Colonic mucosa (tissue), 4 donors: ENCODE measurements at regions not wholly inside any gene's neighbourhood (a gene's known extent, or its start where the extent isn't known, plus 50 kb on each side); places are given as distances from the start of the nearest gene placed in this dataset.

ENCODE experiments used
- DNase-seq: peaks from one replicate; pipeline ENCODE4 v3.0.0-alpha.2; 2020
- H3K27ac ChIP-seq: fragments of 200-600 bp; one replicate; pipeline ENCODE4 v1.8.0; 2021
- H3K27me3 ChIP-seq: fragments of 200-600 bp; one replicate; pipeline ENCODE4 v1.8.0; 2021
- H3K36me3 ChIP-seq: fragments of 200-600 bp; one replicate; pipeline ENCODE4 v1.8.0; 2021
- H3K4me1 ChIP-seq: fragments of 200-600 bp; one replicate; pipeline ENCODE4 v1.8.0; 2021; ENCODE audit warnings: mild to moderate bottlenecking
- H3K4me3 ChIP-seq: fragments of 200-600 bp; one replicate; pipeline ENCODE4 v1.8.0; 2021
- H3K9ac ChIP-seq, 2 donors: one replicate each; pipeline ENCODE4 v1.7.0; 2013; ENCODE audit warnings: control low read depth in 2 of 2, low read depth in 2 of 2, low read length in 2 of 2
- H3K9me3 ChIP-seq: fragments of 200-600 bp; one replicate; pipeline ENCODE4 v1.8.0; 2021
- intact Hi-C: fragments of 100-400 bp; cut with DNase I; formaldehyde crosslinking; loops from one replicate; pipeline ENCODE4 v1.14.1; 2022
- TF ChIP-seq, protein P1 (sequence below): fragments of 200-600 bp; IDR thresholded peaks from one replicate; pipeline ENCODE4 v1.8.0; 2022; ENCODE audit warnings: antibody characterized with exemption, mild to moderate bottlenecking
- donor health status: healthy.
- donor health status: DM: no; HTN: no; CAD: no.
- donor health status: DM: no; HTN: no; CAD: no.

DNA sequence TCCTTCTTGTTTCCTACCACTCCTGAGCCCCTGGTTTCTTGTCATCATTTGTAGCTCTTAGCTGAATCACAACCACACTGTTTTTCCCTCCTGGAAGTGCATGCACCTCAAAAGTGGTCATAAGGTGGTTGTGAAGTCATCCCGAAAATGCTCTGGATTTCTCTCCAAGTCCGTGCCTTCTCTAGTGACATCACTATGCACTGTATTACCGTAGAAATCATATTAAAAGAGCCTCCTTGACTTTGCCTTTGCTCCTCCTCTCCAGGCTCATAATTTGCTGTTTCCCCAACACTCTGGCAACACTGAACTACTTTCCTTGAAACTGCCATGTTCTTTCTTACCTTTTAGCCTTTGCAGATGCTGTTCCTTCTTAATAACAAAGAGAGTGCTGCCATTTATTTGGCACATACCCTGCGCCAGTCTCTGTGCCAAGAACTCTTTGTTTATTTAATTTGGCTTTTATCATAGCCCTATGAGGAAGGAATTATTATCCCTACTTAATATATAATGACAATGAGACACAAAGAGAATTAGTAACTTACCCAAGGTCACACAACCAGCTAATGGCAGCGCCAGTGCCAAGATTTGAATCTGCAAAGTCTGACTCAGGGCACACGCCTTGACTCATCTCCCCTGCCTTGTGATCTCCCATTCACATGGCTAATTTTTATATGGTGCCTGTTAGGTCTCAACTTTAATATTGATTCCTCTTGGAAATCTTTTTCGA lies 115.4 kb downstream of the KIF4B start:
- TF ChIP-seq, protein P1, sequence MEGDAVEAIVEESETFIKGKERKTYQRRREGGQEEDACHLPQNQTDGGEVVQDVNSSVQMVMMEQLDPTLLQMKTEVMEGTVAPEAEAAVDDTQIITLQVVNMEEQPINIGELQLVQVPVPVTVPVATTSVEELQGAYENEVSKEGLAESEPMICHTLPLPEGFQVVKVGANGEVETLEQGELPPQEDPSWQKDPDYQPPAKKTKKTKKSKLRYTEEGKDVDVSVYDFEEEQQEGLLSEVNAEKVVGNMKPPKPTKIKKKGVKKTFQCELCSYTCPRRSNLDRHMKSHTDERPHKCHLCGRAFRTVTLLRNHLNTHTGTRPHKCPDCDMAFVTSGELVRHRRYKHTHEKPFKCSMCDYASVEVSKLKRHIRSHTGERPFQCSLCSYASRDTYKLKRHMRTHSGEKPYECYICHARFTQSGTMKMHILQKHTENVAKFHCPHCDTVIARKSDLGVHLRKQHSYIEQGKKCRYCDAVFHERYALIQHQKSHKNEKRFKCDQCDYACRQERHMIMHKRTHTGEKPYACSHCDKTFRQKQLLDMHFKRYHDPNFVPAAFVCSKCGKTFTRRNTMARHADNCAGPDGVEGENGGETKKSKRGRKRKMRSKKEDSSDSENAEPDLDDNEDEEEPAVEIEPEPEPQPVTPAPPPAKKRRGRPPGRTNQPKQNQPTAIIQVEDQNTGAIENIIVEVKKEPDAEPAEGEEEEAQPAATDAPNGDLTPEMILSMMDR = no peak
- no peak overlapping the region for H3K27ac ChIP-seq
- H3K9me3 ChIP-seq = no peaks in the 10 kb centered on the region
- H3K9ac ChIP-seq = no peak overlapping the region
- H3K4me3 ChIP-seq = no peak overlapping the region
- no peaks in the 10 kb centered on the region for H3K36me3 ChIP-seq
- no peaks in the 10 kb centered on the region for H3K27me3 ChIP-seq
- H3K4me1 ChIP-seq = no peaks in the 10 kb centered on the region
- intact Hi-C loops = no loop called here
- no peak for DNase-seq

DNA sequence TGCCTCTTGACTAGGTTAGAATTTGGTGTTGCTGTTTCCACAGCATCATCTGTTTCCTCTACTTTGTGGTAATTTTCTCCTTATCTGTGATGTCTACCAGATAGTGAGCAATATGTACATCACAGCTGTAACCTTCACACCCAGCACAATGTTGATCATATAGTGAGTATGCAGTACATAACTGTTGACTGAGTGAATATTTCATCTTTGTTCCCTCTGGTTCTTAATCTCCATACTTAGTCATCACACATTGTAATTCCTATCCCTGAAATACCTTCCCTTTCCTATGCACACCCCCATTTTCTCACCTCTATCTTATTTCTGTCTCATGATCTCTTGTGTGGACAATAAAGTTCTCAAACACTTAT lies 115.9 kb downstream of the KIF4B start:
- TF ChIP-seq, protein P1 = no peak
- no peak for DNase-seq
- Histone ChIP-seq H3K9ac (no peak overlapping the region), H3K4me3 (no peak overlapping the region), H3K4me1 (no peaks in the 10 kb centered on the region), H3K9me3 (no peaks in the 10 kb centered on the region), H3K27ac (no peak overlapping the region), H3K27me3 (no peaks in the 10 kb centered on the region), H3K36me3 (no peaks in the 10 kb centered on the region)
- intact Hi-C loops = no loop called here

DNA sequence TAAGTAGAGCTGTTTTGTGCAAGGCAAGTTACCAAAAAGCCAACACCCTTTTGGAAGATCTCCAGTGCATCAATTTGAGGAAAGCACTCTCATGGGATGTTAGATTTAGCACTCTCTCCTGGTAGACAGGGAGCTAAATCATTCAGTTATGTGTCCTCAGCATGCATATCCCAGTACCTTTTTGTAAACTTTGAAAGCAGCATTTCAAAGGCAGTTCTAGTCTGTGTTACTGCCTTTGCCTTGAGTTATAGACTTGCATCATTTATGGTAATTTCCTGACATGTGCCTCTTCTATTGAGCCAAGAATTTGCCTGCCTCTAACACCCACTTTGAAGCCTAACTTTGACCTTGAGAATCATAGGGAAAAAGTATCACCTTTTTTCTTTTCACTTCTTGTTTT lies 120.6 kb downstream of the KIF4B start:
- Histone ChIP-seq H3K9me3 (no peaks in the 10 kb centered on the region), H3K27ac (no peak overlapping the region), H3K9ac (no peak overlapping the region), H3K4me3 (no peak overlapping the region), H3K4me1 (no peaks in the 10 kb centered on the region), H3K36me3 (no peaks in the 10 kb centered on the region), H3K27me3 (no peaks in the 10 kb centered on the region)
- no peak for DNase-seq
- intact Hi-C loops = no loop called here
- TF ChIP-seq, protein P1 = no peak

DNA sequence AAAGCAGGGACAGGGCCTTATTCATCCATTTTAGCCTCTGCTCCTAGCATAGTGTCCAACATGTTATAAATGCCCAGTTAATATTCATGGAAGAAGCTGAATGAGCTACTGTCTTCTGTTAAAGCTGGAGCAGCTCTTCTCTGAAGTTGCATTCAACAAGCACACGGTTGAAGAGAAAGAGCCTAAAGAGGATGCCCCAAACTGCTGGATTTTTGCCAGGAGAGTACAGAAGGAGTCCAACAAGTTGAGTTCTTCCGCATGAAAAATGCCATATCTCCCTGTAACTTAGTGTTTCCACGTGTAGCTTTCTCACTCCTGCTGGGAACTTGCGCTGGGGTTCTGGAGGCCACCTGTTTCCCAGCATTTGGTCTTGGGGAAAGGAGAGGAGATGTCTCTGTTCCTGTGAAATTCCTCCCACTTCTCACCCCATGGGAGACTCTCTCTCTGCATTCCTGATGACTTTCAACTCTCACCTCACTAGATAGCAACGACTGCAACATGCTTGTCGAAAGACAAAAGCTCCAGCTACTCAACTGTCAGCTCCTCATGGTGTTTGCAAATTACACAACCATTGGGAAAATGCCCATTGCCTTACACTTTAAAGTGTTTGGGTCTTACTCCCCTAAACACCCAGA lies 122.8 kb downstream of the KIF4B start:
- Histone ChIP-seq H3K36me3 (no peaks in the 10 kb centered on the region), H3K27ac (no peak overlapping the region), H3K4me3 (no peak overlapping the region), H3K27me3 (no peaks in the 10 kb centered on the region), H3K4me1 (no peaks in the 10 kb centered on the region), H3K9ac (no peak overlapping the region), H3K9me3 (no peaks in the 10 kb centered on the region)
- TF ChIP-seq, protein P1 = no peak
- no peak for DNase-seq
- intact Hi-C loops = no loop called here

DNA sequence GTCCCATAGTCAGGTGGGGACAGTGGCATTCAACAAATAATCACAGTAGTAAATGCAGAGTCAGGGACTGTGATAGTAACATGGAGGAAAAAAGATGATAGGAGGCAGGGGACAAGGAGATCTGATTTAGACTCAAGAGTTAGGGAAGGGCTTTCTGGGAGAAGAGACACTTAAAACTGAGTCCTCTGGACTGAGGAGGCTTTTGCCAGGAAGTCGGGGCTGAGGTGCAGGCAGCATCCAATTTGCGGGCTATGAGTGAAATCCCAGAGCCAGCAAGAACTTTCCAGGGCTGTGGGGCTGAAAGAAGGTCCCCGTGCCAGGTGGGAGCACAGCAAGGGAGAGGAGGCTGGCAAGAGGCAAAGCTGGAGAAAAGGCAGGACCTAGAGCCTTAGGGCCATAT lies 124.1 kb downstream of the KIF4B start:
- no peak for DNase-seq
- H3K4me1 ChIP-seq = no peaks in the 10 kb centered on the region
- no peaks in the 10 kb centered on the region for H3K9me3 ChIP-seq
- no peak overlapping the region for H3K4me3 ChIP-seq
- H3K27me3 ChIP-seq = no peaks in the 10 kb centered on the region
- TF ChIP-seq, protein P1 = no peak
- no peak overlapping the region for H3K9ac ChIP-seq
- intact Hi-C loops = no loop called here
- H3K36me3 ChIP-seq = no peaks in the 10 kb centered on the region
- no peak overlapping the region for H3K27ac ChIP-seq
